GM12875 (cell line): ENCODE measurements at regions not wholly inside any gene's neighbourhood (a gene's known extent, or its start where the extent isn't known, plus 50 kb on each side); places are given as distances from the start of the nearest gene placed in this dataset.

Source experiments
- H3K4me3 ChIP-seq: one replicate; pipeline ENCODE4 v1.5.1; 2011; ENCODE audit warnings: low read depth, low read length, control low read depth
- CTCF ChIP-seq: IDR thresholded peaks from 2 replicates; pipeline ENCODE4 v1.5.1; 2011; ENCODE audit warnings: low read depth, mild to moderate bottlenecking, control low read depth, inconsistent platforms, low read length, moderate library complexity, borderline replicate concordance; ENCODE audit not compliant: insufficient read depth

DNA sequence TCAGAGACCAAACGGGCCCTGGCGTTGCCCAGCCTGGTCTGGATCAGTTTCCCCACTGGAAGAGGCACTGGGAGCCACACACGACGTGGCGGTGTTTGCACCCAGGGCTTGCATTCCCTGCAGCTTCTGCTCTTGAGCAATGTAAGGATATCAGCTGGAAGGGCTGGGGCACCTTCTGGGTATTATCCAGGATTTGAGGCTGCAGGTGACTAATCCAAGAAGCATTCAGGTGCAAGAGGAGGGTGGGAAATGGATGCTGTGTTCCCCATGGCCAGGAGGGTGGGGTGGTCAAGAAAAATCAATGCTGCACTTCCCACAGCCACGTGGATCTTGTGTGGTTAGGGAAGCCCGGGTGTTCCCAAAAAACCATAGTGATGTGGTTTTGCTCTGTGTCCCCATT, 430.9 kb downstream of the IRX2 start:
- TF ChIP-seq CTCF = no peak
- no peak overlapping the region for H3K4me3 ChIP-seq

GRCh38 chr5:2317540-2317939, 433.9 kb downstream of the IRX2 start:
- no peak overlapping the region for H3K4me3 ChIP-seq
- TF ChIP-seq CTCF = no peak

- H3K4me3 ChIP-seq = no peak overlapping the region
- no peak for TF ChIP-seq CTCF
These were observed 429.1 kb upstream of the IRX4 start for GRCh38 chr5:2311851-2312250.

DNA sequence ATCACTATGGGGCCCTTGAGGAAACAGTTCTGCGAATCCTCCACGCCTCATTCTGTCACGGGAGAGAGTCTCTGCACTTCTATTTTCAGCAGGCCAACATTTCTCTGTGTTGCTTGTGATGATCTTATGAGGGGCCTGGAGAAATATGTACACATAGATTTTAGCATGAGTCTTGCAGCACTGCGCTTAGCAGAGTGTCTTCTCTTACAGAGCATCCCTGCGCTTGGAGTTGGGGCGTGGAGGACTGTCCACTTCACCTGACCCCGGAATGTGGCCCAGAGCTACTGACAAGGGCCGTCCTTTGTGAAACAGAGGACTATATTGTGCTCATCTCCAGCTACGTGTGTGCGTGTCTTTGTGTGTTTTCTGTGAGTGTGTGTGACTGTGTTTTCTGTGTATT, 428.2 kb upstream of the IRX4 start:
- no peak overlapping the region for H3K4me3 ChIP-seq
- TF ChIP-seq CTCF = no peak

DNA sequence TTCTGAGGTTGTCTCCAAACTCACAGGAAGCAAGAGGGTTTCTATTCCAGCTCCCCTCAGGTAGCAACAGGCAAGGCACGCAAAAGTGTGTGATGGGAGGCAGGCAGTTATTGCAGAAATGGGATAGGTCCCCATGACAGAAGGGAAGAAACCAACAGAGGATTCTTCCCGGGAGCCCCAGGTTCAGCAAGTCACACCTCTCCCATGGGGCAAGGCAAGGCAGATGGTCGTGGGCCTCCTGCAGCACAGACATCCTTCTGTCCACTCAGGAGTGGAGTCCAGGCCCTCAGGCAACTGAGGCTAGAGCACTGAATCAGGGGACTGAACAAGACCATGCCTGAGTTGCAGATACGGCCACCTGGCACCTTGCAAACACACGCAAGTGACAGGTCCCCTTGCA, 424.9 kb upstream of the IRX4 start:
- TF ChIP-seq CTCF = no peak
- no peak overlapping the region for H3K4me3 ChIP-seq

DNA sequence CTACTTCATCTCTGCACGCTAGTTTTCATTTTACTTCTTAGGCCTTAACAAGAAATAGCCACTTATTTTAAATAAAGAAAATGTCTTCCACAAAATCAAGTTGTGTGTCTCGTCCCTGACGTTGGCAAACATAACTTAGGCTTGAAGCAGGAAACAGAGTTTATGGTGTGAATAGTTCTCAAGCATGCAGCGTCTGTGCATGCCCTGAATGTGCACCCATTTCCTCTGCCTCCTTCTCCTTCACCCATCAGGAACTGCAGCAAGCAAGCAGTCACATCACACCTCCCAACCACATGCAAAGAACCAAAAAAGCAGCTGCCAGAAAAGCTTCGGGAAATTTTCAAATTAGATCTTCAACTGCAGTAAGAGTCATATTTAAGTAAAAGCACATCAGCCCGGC, 424.0 kb upstream of the IRX4 start:
- no peak overlapping the region for H3K4me3 ChIP-seq
- no peak for TF ChIP-seq CTCF

GRCh38 chr5:2303431-2304100, 420.8 kb upstream of the IRX4 start:
- no peak for TF ChIP-seq CTCF

More at GRCh38 chr5:2303431-2304100, 420.8 kb upstream of the IRX4 start:
- H3K4me3 ChIP-seq = no peak overlapping the region
